Caco-2 (cell line): ENCODE measurements at regions not wholly inside any gene's neighbourhood (a gene's known extent, or its start where the extent isn't known, plus 50 kb on each side); places are given as distances from the start of the nearest gene placed in this dataset.

Experiments used
- BruUV-seq: library from RNA; stranded (reverse); fragments of 400-500 nt; replicated peaks from 2 replicates; lab custom pipeline; 2021; lab: Mats Ljungman, UMichigan
- CTCF ChIA-PET: fragments of 300-600 bp; sonication (Branson Sonifier 250); formaldehyde crosslinking; loops from one replicate; lab custom pipeline; 2022; ENCODE audit warnings: antibody characterized with exemption; lab: Charles Lee
- POLR2A ChIA-PET: fragments of 300-600 bp; sonication (Branson Sonifier 250); formaldehyde crosslinking; loops from one replicate; lab custom pipeline; 2022; ENCODE audit warnings: antibody characterized with exemption; lab: Charles Lee
- DNase-seq, 2 experiments: peaks; one replicate each; pipeline versions ENCODE4 v3.0.0 to v3.0.0-alpha.2; 2020 to 2022
- H3K27me3 ChIP-seq: replicated peaks from 2 replicates; pipeline ENCODE4 v1.6.0; 2011; ENCODE audit warnings: low read length; ENCODE audit not compliant: control insufficient read depth, insufficient read depth
- H3K36me3 ChIP-seq: 2 replicates; pipeline ENCODE4 v1.5.1; 2011; ENCODE audit warnings: low read length; ENCODE audit not compliant: control insufficient read depth, insufficient read depth
- H3K4me1 ChIP-seq: fragments of 250-450 bp; sonication (Bioruptor Pico); 2 replicates; pipeline ENCODE4 v1.5.1; 2020; ENCODE audit warnings: mild to moderate bottlenecking
- H3K4me3 ChIP-seq: 2 replicates; pipeline ENCODE4 v1.5.1; 2011; ENCODE audit warnings: low read depth, mild to moderate bottlenecking, control low read depth, low read length
- H3K9me3 ChIP-seq: fragments of 250-450 bp; sonication (Bioruptor Pico); 2 replicates; pipeline ENCODE4 v1.5.1; 2020; ENCODE audit warnings: mild to moderate bottlenecking, moderate library complexity
- H3K27ac Mint-ChIP-seq: one replicate; pipeline ENCODE4 v1.8.0; 2022; ENCODE audit warnings: mixed read lengths; ENCODE audit not compliant: unreplicated experiment
- H3K27me3 Mint-ChIP-seq: one replicate; pipeline ENCODE4 v1.8.0; 2022; ENCODE audit warnings: mixed read lengths; ENCODE audit not compliant: insufficient read depth, unreplicated experiment
- H3K36me3 Mint-ChIP-seq: one replicate; pipeline ENCODE4 v1.8.0; 2022; ENCODE audit warnings: mild to moderate bottlenecking, mixed read lengths; ENCODE audit not compliant: insufficient read depth, unreplicated experiment
- H3K4me1 Mint-ChIP-seq: one replicate; pipeline ENCODE4 v1.8.0; 2022; ENCODE audit warnings: low read depth, mixed read lengths; ENCODE audit not compliant: unreplicated experiment
- H3K4me3 Mint-ChIP-seq: one replicate; pipeline ENCODE4 v1.8.0; 2022; ENCODE audit warnings: mild to moderate bottlenecking, moderate library complexity, mixed read lengths; ENCODE audit not compliant: unreplicated experiment
- H3K9me3 Mint-ChIP-seq: one replicate; pipeline ENCODE4 v1.8.0; 2022; ENCODE audit warnings: mixed read lengths; ENCODE audit not compliant: unreplicated experiment
- intact Hi-C: fragments of 100-400 bp; cut with micrococcal nuclease; formaldehyde crosslinking; loops from one replicate; pipeline ENCODE4 v1.10.0; 2022; ENCODE audit not compliant: unreplicated experiment
- TF ChIP-seq, protein P1 (sequence below), 2 experiments: fragments of 200-600 bp in 1 of 2; IDR thresholded peaks; 1 replicate in 1 of 2; 2 replicates in 1 of 2; pipeline versions ENCODE4 v1.5.1 to v1.8.0; 2011 to 2022; ENCODE audit warnings: antibody characterized with exemption in 1 of 2, control low read depth in 1 of 2, inconsistent platforms in 1 of 2, low read depth in 1 of 2, low read length in 1 of 2, mild to moderate bottlenecking in 1 of 2, moderate library complexity in 1 of 2; ENCODE audit not compliant: insufficient read depth in 1 of 2, severe bottlenecking in 1 of 2, unreplicated experiment in 1 of 2

- intact Hi-C loops = loop anchor here (5.0 kb wide), 1 partner anchor 80 kb away; no protein-coding TSS in a partner anchor
- H3K9me3 ChIP-seq = no peaks in the 10 kb centered on the region
- BruUV-seq = no TSS peak
- H3K36me3 ChIP-seq = no peaks in the 10 kb centered on the region
- Mint-ChIP-seq H3K27ac (no peak overlapping the region), H3K36me3 (no peaks in the 10 kb centered on the region), H3K4me3 (no peak overlapping the region), H3K9me3 (no peaks in the 10 kb centered on the region), H3K27me3 (no peaks in the 10 kb centered on the region), H3K4me1 (peaks cover 16% of the 10 kb centered on the region)
- DNase-seq = no peak
- H3K4me1 ChIP-seq = peaks cover 23% of the 10 kb centered on the region
- POLR2A ChIA-PET = no interaction called here
- TF ChIP-seq, protein P1, sequence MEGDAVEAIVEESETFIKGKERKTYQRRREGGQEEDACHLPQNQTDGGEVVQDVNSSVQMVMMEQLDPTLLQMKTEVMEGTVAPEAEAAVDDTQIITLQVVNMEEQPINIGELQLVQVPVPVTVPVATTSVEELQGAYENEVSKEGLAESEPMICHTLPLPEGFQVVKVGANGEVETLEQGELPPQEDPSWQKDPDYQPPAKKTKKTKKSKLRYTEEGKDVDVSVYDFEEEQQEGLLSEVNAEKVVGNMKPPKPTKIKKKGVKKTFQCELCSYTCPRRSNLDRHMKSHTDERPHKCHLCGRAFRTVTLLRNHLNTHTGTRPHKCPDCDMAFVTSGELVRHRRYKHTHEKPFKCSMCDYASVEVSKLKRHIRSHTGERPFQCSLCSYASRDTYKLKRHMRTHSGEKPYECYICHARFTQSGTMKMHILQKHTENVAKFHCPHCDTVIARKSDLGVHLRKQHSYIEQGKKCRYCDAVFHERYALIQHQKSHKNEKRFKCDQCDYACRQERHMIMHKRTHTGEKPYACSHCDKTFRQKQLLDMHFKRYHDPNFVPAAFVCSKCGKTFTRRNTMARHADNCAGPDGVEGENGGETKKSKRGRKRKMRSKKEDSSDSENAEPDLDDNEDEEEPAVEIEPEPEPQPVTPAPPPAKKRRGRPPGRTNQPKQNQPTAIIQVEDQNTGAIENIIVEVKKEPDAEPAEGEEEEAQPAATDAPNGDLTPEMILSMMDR (IDR thresholded peaks at IDR 0.05; ENCODE audit: insufficient read depth in 1 of 2, low read depth in 1 of 2, low read length in 1 of 2, severe bottlenecking in 1 of 2, unreplicated experiment in 1 of 2) = no peak
- CTCF ChIA-PET = no interaction called here
- H3K4me3 ChIP-seq = no peak overlapping the region
- H3K27me3 ChIP-seq = no peaks in the 10 kb centered on the region
These were observed 94.3 kb upstream of the NR3C1 start for GRCh38 chr5:143497749-143498148.

- no peak overlapping the region for H3K4me3 Mint-ChIP-seq
- H3K9me3 Mint-ChIP-seq = no peaks in the 10 kb centered on the region
- peaks cover 16% of the 10 kb centered on the region for H3K4me1 Mint-ChIP-seq
- intact Hi-C loops = loop anchor here (5.0 kb wide), 1 partner anchor 80 kb away; no protein-coding TSS in a partner anchor
- no peak for DNase-seq
- no TSS peak for BruUV-seq
- ChIA-PET POLR2A (no interaction called here), CTCF (no interaction called here)
- H3K27me3 ChIP-seq = no peaks in the 10 kb centered on the region
- no peak overlapping the region for H3K27ac Mint-ChIP-seq
- H3K36me3 Mint-ChIP-seq = no peaks in the 10 kb centered on the region
- H3K4me1 ChIP-seq = peaks cover 26% of the 10 kb centered on the region
- TF ChIP-seq, protein P1 (IDR thresholded peaks at IDR 0.05; ENCODE audit: insufficient read depth in 1 of 2, low read depth in 1 of 2, low read length in 1 of 2, severe bottlenecking in 1 of 2, unreplicated experiment in 1 of 2) = no peak
- H3K9me3 ChIP-seq = no peaks in the 10 kb centered on the region
- no peak overlapping the region for H3K4me3 ChIP-seq
- H3K36me3 ChIP-seq = no peaks in the 10 kb centered on the region
- no peaks in the 10 kb centered on the region for H3K27me3 Mint-ChIP-seq
These were observed 93.5 kb upstream of the NR3C1 start for GRCh38 chr5:143496943-143497342.

DNA sequence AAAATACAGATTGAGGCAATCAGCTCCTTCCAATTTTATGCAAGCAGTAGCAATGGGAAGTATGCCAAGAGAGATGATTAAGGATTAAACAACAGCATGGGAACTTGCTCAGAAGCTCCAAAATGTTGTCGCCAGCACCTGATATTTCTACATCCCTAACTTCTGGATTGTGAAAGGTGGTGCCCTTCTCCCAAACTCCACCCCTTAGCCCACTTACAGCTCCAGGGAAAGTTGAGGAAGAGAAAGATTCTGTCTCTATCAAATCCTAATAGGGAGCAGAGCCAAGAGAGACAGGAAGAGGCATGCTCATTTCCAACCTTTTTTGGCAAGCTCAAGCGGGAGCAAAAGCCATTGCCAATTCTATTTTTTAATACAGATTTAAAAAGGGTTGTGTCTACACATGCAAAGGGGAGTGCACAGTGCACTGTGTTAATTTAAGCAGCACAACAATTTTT, 92.4 kb upstream of the NR3C1 start:
- Mint-ChIP-seq H3K4me1 (peaks cover 16% of the 10 kb centered on the region), H3K4me3 (no peak overlapping the region), H3K9me3 (no peaks in the 10 kb centered on the region), H3K27me3 (no peaks in the 10 kb centered on the region), H3K27ac (no peak overlapping the region), H3K36me3 (no peaks in the 10 kb centered on the region)
- DNase-seq = no peak
- intact Hi-C loops = loop anchor here (5.0 kb wide), 1 partner anchor 79 kb away; no protein-coding TSS in a partner anchor
- Histone ChIP-seq H3K4me1 (peaks cover 33% of the 10 kb centered on the region), H3K4me3 (no peak overlapping the region), H3K27me3 (no peaks in the 10 kb centered on the region), H3K36me3 (no peaks in the 10 kb centered on the region), H3K9me3 (no peaks in the 10 kb centered on the region)
- no TSS peak for BruUV-seq
- TF ChIP-seq, protein P1 (IDR thresholded peaks at IDR 0.05; ENCODE audit: insufficient read depth in 1 of 2, low read depth in 1 of 2, low read length in 1 of 2, severe bottlenecking in 1 of 2, unreplicated experiment in 1 of 2) = no peak
- ChIA-PET CTCF (no interaction called here), POLR2A (no interaction called here)
